HCT116 (cell line): ENCODE measurements at regions not wholly inside any gene's neighbourhood (a gene's known extent, or its start where the extent isn't known, plus 50 kb on each side); places are given as distances from the start of the nearest gene placed in this dataset.

Source experiments
- ATAC-seq: fragments of 200-7000 bp; cut with Tn5 transposase; 2 replicates; pipeline ENCODE4 v1.9.1; 2020; ENCODE audit warnings: mild to moderate bottlenecking, moderate library complexity
- BruUV-seq: library from RNA; stranded (reverse); fragments of 400-500 nt; replicated peaks from 2 replicates; lab custom pipeline; 2021; lab: Mats Ljungman, UMichigan
- CTCF ChIA-PET: fragments of 300-600 bp; sonication (Branson Sonifier 250); formaldehyde crosslinking; loops from one replicate; lab custom pipeline; 2021; ENCODE audit warnings: antibody characterized with exemption; lab: Charles Lee
- POLR2A ChIA-PET: fragments of 300-600, 350-600 bp; sonication (Branson Sonifier 250); formaldehyde crosslinking; loops from one replicate; lab custom pipeline; 2021; ENCODE audit warnings: antibody characterized with exemption; lab: Charles Lee
- RAD21 ChIA-PET, 2 experiments: fragments of 300-600 bp; sonication (Branson Sonifier 250); formaldehyde crosslinking; loops; one replicate each; lab custom pipeline; 2023; ENCODE audit warnings: low total read pairs in 2 of 2; ENCODE audit not compliant: uncharacterized antibody in 2 of 2, unreplicated experiment in 2 of 2, low non-redundant PET in 1 of 2; lab: Charles Lee
- DNase-seq: peaks from one replicate; pipeline ENCODE4 v3.0.0-alpha.2; 2010; ENCODE audit warnings: low read depth, low spot score
- H2AFZ ChIP-seq: fragments of 200-600 bp; shearing (Covaris generic), sonication (generic); 2 replicates; pipeline ENCODE4 v1.6.1; 2017; ENCODE audit warnings: low read depth, mixed run types, mixed read lengths, antibody characterized with exemption, low read length; ENCODE audit not compliant: poor library complexity, severe bottlenecking
- H3K27ac ChIP-seq: 2 replicates; pipeline ENCODE4 v1.5.1; 2012; ENCODE audit warnings: low read depth, low read length
- H3K27me3 ChIP-seq: fragments of 200-600 bp; sonication (generic); 2 replicates; pipeline ENCODE4 v1.6.1; 2016; ENCODE audit warnings: mixed run types, low read length, mixed read lengths; ENCODE audit not compliant: insufficient read depth
- H3K36me3 ChIP-seq, 2 experiments: fragments of 200-500 bp in 1 of 2; fragments of 200-600 bp in 1 of 2; sonication (Bioruptor generic) in 1 of 2; sonication (generic) in 1 of 2; 2 replicates each; pipeline versions ENCODE4 v1.5.1 to v1.6.1; 2014 to 2016; ENCODE audit warnings: low read length in 2 of 2, inconsistent platforms in 1 of 2, mixed read lengths in 1 of 2, mixed run types in 1 of 2; ENCODE audit not compliant: insufficient read depth in 2 of 2, control insufficient read depth in 1 of 2
- H3K4me1 ChIP-seq, 2 experiments: fragments of 200-600 bp in 1 of 2; sonication (generic) in 1 of 2; 2 replicates each; pipeline versions ENCODE4 v1.5.1 to v1.6.1; 2012 to 2017; ENCODE audit warnings: low read length in 2 of 2, inconsistent platforms in 1 of 2, mild to moderate bottlenecking in 1 of 2, mixed read lengths in 1 of 2, mixed run types in 1 of 2, moderate library complexity in 1 of 2; ENCODE audit not compliant: insufficient read depth in 2 of 2, control insufficient read depth in 1 of 2
- H3K4me2 ChIP-seq: fragments of 200-600 bp; sonication (generic); 2 replicates; pipeline ENCODE4 v1.6.1; 2017; ENCODE audit warnings: mixed run types, low read length, mixed read lengths
- H3K4me3 ChIP-seq, 2 experiments: fragments of 200-600 bp in 1 of 2; sonication (generic) in 1 of 2; replicated peaks in 1 of 2; 2 replicates each; pipeline ENCODE4 v1.5.1; 2011 to 2016; ENCODE audit warnings: low read length in 2 of 2, control low read depth in 1 of 2, low read depth in 1 of 2, mild to moderate bottlenecking in 1 of 2, mixed read lengths in 1 of 2, mixed run types in 1 of 2
- H3K79me2 ChIP-seq: fragments of 200-600 bp; sonication (generic); 2 replicates; pipeline ENCODE4 v1.6.1; 2017; ENCODE audit warnings: mild to moderate bottlenecking, mixed run types, low read length, moderate library complexity, mixed read lengths; ENCODE audit not compliant: insufficient read depth
- H3K9ac ChIP-seq: fragments of 200-600 bp; sonication (generic); 2 replicates; pipeline ENCODE4 v1.6.1; 2016; ENCODE audit warnings: low read length, mixed read lengths
- H3K9me2 ChIP-seq: fragments of 200-600 bp; sonication (generic), shearing (Covaris generic); 2 replicates; pipeline ENCODE4 v1.6.1; 2017; ENCODE audit warnings: mixed run types, mild to moderate bottlenecking, moderate library complexity; ENCODE audit not compliant: insufficient read depth
- H3K9me3 ChIP-seq, 2 experiments: fragments of 200-500 bp in 1 of 2; fragments of 200-600 bp in 1 of 2; sonication (Bioruptor generic) in 1 of 2; sonication (generic) in 1 of 2; 2 replicates each; pipeline ENCODE4 v1.6.1; 2014 to 2017; ENCODE audit warnings: low read length in 2 of 2, mixed read lengths in 2 of 2, inconsistent platforms in 1 of 2, low read depth in 1 of 2, mild to moderate bottlenecking in 1 of 2, mixed run types in 1 of 2, moderate library complexity in 1 of 2; ENCODE audit not compliant: control insufficient read depth in 1 of 2, insufficient read depth in 1 of 2
- H4K20me1 ChIP-seq: fragments of 200-600 bp; sonication (generic), shearing (Covaris generic); 2 replicates; pipeline ENCODE4 v1.6.1; 2017; ENCODE audit warnings: mixed run types, mild to moderate bottlenecking, moderate library complexity; ENCODE audit not compliant: insufficient read depth
- CEBPB ChIP-seq: IDR thresholded peaks from 2 replicates; pipeline ENCODE4 v1.6.1; 2012; ENCODE audit warnings: low read depth
- EGR1 ChIP-seq: IDR thresholded peaks from 2 replicates; pipeline ENCODE4 v1.6.1; 2012; ENCODE audit warnings: low read depth
- ELF1 ChIP-seq: IDR thresholded peaks from 2 replicates; pipeline ENCODE4 v1.6.1; 2012; ENCODE audit warnings: low read depth, borderline replicate concordance
- EZH2 ChIP-seq: fragments of 200-600 bp; sonication (generic); IDR thresholded peaks from 2 replicates; pipeline ENCODE4 v1.6.1; 2017; ENCODE audit warnings: antibody characterized with exemption, mixed run types
- EZH2phosphoT487 ChIP-seq: fragments of 200-600 bp; IDR thresholded peaks from 2 replicates; pipeline ENCODE4 v1.6.1; 2018; ENCODE audit warnings: antibody characterized with exemption, borderline replicate concordance
- POLR2A ChIP-seq: IDR thresholded peaks from 2 replicates; pipeline ENCODE4 v1.7.0; 2011; ENCODE audit warnings: borderline replicate concordance; ENCODE audit not compliant: insufficient read depth, insufficient read length; ENCODE audit errors: extremely low read depth
- POLR2AphosphoS5 ChIP-seq: IDR thresholded peaks from 2 replicates; pipeline ENCODE4 v1.6.1; 2011; ENCODE audit warnings: mild to moderate bottlenecking, low read depth, low read length, moderate library complexity
- TCF7L2 ChIP-seq: IDR thresholded peaks from 2 replicates; pipeline ENCODE4 v1.7.0; 2011; ENCODE audit warnings: borderline replicate concordance, inconsistent platforms; ENCODE audit not compliant: insufficient read depth, insufficient read length; ENCODE audit errors: extremely low read depth
- YY1 ChIP-seq: IDR thresholded peaks from 2 replicates; pipeline ENCODE4 v1.6.1; 2011; ENCODE audit warnings: low read length, low read depth, moderate library complexity, mild to moderate bottlenecking; ENCODE audit not compliant: insufficient replicate concordance; ENCODE audit errors: extremely low read depth
- ZFX ChIP-seq: fragments of 450-650 bp; IDR thresholded peaks from 2 replicates; pipeline ENCODE4 v1.6.1; 2017
- ZNF274 ChIP-seq: fragments of 200-500 bp; sonication (Bioruptor generic); IDR thresholded peaks from 2 replicates; pipeline ENCODE4 v1.6.1; 2014; ENCODE audit warnings: mild to moderate bottlenecking, low read depth, low read length, inconsistent platforms
- intact Hi-C: fragments of 100-400 bp; cut with micrococcal nuclease; formaldehyde crosslinking; loops from 2 replicates; pipeline ENCODE4 v1.10.0; 2022
- TF ChIP-seq, protein P1 (sequence below): IDR thresholded peaks from 2 replicates; pipeline ENCODE4 v1.6.1; 2012
- TF ChIP-seq, protein P2 (sequence below): IDR thresholded peaks from 2 replicates; pipeline ENCODE4 v1.6.1; 2012
- TF ChIP-seq, protein P3 (sequence below), 3 experiments: fragments of 200-600 bp in 1 of 3; sonication (generic) in 1 of 3; IDR thresholded peaks in 2 of 3; conservative IDR thresholded peaks in 1 of 3; 2 replicates each; pipeline ENCODE4 v1.5.1; 2012 to 2017; ENCODE audit warnings: low read depth in 2 of 3, low read length in 2 of 3, antibody characterized with exemption in 1 of 3, borderline replicate concordance in 1 of 3, control low read depth in 1 of 3, mild to moderate bottlenecking in 1 of 3, mixed read lengths in 1 of 3, mixed run types in 1 of 3, moderate library complexity in 1 of 3; ENCODE audit not compliant: insufficient read depth in 1 of 3

DNA sequence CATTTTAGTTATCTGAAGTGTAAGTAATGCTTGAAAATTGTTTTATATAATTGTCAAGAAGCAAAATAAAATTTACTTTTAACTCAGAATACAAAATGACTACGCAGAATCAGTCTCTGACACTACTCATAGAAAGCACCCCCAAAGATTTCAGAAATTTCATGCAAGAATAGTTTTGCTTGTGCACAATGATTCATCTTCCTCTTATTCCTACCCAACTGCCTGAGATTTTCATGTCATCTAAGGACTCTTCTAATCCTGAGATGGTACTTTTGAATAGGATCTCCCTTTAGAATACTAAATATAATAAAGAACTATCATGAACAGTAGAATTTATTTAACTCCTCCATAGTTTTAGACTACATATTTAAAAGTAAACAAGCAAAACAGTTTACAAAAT, 485.3 kb upstream of the MGAT4C start:
- ChIA-PET CTCF (no interaction called here), RAD21 (no interaction called here), POLR2A (no interaction called here)
- Histone ChIP-seq H3K4me2 (no peak overlapping the region), H3K36me3 (no peaks in the 10 kb centered on the region), H3K9me3 (no peaks in the 10 kb centered on the region), H3K9ac (no peak overlapping the region), H3K4me3 (no peak overlapping the region), H3K4me1 (no peaks in the 10 kb centered on the region), H3K79me2 (no peaks in the 10 kb centered on the region), H3K27me3 (no peaks in the 10 kb centered on the region), H4K20me1 (no peaks in the 10 kb centered on the region), H3K9me2 (no peaks in the 10 kb centered on the region; the same call in 1 of the 2 replicates), H3K27ac (no peak overlapping the region), H2AFZ (peak overlapping the region; percentile 38)
- BruUV-seq = no TSS peak
- ATAC-seq = no peak
- DNase-seq = no peak
- intact Hi-C loops = no loop called here
- TF ChIP-seq YY1 (no peak), EGR1 (no peak), POLR2A (no peak), ZNF274 (no peak), ZFX (no peak), TCF7L2 (no peak), ELF1 (no peak), EZH2 (no peak), CEBPB (no peak), POLR2AphosphoS5 (no peak), EZH2phosphoT487 (no peak)
- TF ChIP-seq, protein P1, sequence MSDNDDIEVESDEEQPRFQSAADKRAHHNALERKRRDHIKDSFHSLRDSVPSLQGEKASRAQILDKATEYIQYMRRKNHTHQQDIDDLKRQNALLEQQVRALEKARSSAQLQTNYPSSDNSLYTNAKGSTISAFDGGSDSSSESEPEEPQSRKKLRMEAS = no peak
- TF ChIP-seq, protein P2, sequence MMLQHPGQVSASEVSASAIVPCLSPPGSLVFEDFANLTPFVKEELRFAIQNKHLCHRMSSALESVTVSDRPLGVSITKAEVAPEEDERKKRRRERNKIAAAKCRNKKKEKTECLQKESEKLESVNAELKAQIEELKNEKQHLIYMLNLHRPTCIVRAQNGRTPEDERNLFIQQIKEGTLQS = no peak
- TF ChIP-seq, protein P3, sequence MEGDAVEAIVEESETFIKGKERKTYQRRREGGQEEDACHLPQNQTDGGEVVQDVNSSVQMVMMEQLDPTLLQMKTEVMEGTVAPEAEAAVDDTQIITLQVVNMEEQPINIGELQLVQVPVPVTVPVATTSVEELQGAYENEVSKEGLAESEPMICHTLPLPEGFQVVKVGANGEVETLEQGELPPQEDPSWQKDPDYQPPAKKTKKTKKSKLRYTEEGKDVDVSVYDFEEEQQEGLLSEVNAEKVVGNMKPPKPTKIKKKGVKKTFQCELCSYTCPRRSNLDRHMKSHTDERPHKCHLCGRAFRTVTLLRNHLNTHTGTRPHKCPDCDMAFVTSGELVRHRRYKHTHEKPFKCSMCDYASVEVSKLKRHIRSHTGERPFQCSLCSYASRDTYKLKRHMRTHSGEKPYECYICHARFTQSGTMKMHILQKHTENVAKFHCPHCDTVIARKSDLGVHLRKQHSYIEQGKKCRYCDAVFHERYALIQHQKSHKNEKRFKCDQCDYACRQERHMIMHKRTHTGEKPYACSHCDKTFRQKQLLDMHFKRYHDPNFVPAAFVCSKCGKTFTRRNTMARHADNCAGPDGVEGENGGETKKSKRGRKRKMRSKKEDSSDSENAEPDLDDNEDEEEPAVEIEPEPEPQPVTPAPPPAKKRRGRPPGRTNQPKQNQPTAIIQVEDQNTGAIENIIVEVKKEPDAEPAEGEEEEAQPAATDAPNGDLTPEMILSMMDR (IDR thresholded peaks at IDR 0.05 in 2 of 3, conservative IDR thresholded peaks at IDR 0.05 in 1 of 3; ENCODE audit: borderline replicate concordance in 1 of 3, insufficient read depth in 1 of 3, low read depth in 2 of 3, low read length in 2 of 3) = no peak
